CD14-positive monocyte (primary cell): ENCODE measurements at regions not wholly inside any gene's neighbourhood (a gene's known extent, or its start where the extent isn't known, plus 50 kb on each side); places are given as distances from the start of the nearest gene placed in this dataset.

Experiments used
- DNase-seq, 3 donors: peaks; one replicate each; pipeline ENCODE4 v3.0.0-alpha.2; 2011 to 2022
- H2AFZ ChIP-seq: 2 replicates; pipeline ENCODE4 v1.6.0; 2012; ENCODE audit warnings: mild to moderate bottlenecking, low read depth, low read length, inconsistent platforms; ENCODE audit not compliant: insufficient read depth, poor library complexity, severe bottlenecking
- H3K27ac ChIP-seq, 2 donors: 1 replicate in 1 of 2; 2 replicates in 1 of 2; pipeline ENCODE4 v1.5.1; 2012 to 2013; ENCODE audit warnings: low read length in 2 of 2, control low read depth in 1 of 2, inconsistent platforms in 1 of 2, low read depth in 1 of 2, mild to moderate bottlenecking in 1 of 2
- H3K27me3 ChIP-seq, 2 donors: one replicate each; pipeline versions ENCODE4 v1.6.0 to v1.6.1; 2011 to 2013; ENCODE audit warnings: low read length in 2 of 2; ENCODE audit not compliant: control insufficient read depth in 2 of 2, insufficient read depth in 2 of 2
- H3K36me3 ChIP-seq, 2 donors: replicated peaks in 1 of 2; 1 replicate in 1 of 2; 2 replicates in 1 of 2; pipeline versions ENCODE4 v1.5.1 to v1.6.1; 2012 to 2013; ENCODE audit warnings: low read length in 2 of 2, control low read depth in 1 of 2, inconsistent platforms in 1 of 2, mild to moderate bottlenecking in 1 of 2; ENCODE audit not compliant: insufficient read depth in 2 of 2, control insufficient read depth in 1 of 2
- H3K4me1 ChIP-seq, 2 donors: 1 replicate in 1 of 2; 2 replicates in 1 of 2; pipeline versions ENCODE4 v1.5.1 to v1.6.1; 2012 to 2013; ENCODE audit warnings: low read length in 2 of 2, control low read depth in 1 of 2, inconsistent platforms in 1 of 2, mild to moderate bottlenecking in 1 of 2, moderate library complexity in 1 of 2; ENCODE audit not compliant: insufficient read depth in 2 of 2, control insufficient read depth in 1 of 2
- H3K4me2 ChIP-seq: replicated peaks from 2 replicates; pipeline ENCODE3; 2012; ENCODE audit warnings: low read length, moderate library complexity, mild to moderate bottlenecking; ENCODE audit not compliant: poor library complexity, severe bottlenecking; ENCODE audit errors: extremely low read depth
- H3K4me3 ChIP-seq, 3 experiments: fragments of 200-600 bp in 1 of 3; sonication (generic) in 1 of 3; replicated peaks in 1 of 3; 1 replicate in 2 of 3; 2 replicates in 1 of 3; pipeline ENCODE4 v1.5.1; 2011 to 2013; ENCODE audit warnings: low read length in 3 of 3, mild to moderate bottlenecking in 3 of 3, control low read depth in 2 of 3, low read depth in 2 of 3, inconsistent platforms in 1 of 3, moderate library complexity in 1 of 3
- H3K79me2 ChIP-seq: 2 replicates; pipeline ENCODE4 v1.6.0; 2012; ENCODE audit warnings: mild to moderate bottlenecking, control low read depth, inconsistent platforms, low read length, moderate library complexity; ENCODE audit not compliant: insufficient read depth
- H3K9ac ChIP-seq: 2 replicates; pipeline ENCODE4 v1.6.0; 2017; ENCODE audit warnings: low read length, mild to moderate bottlenecking; ENCODE audit not compliant: insufficient read depth, poor library complexity, severe bottlenecking
- H3K9me3 ChIP-seq, 2 donors: replicated peaks in 1 of 2; 1 replicate in 1 of 2; 2 replicates in 1 of 2; pipeline versions ENCODE4 v1.5.1 to v1.6.1; 2012 to 2013; ENCODE audit warnings: low read length in 2 of 2, control low read depth in 1 of 2; ENCODE audit not compliant: control insufficient read depth in 1 of 2, insufficient read depth in 1 of 2
- H4K20me1 ChIP-seq: 2 replicates; pipeline ENCODE4 v1.6.0; 2012; ENCODE audit warnings: mild to moderate bottlenecking, low read length, control low read depth, moderate library complexity; ENCODE audit not compliant: insufficient read depth
- H3K27ac Mint-ChIP-seq, 7 donors: one replicate each; pipeline ENCODE4 v1.8.0; 2020; ENCODE audit warnings: mild to moderate bottlenecking in 7 of 7, mixed read lengths in 7 of 7, moderate library complexity in 6 of 7, inconsistent platforms in 2 of 7
- H3K27me3 Mint-ChIP-seq, 3 donors: one replicate each; pipeline ENCODE4 v1.8.0; 2021 to 2022; ENCODE audit warnings: low read depth in 3 of 3, mild to moderate bottlenecking in 3 of 3, mixed read lengths in 3 of 3, moderate library complexity in 3 of 3, inconsistent platforms in 1 of 3
- H3K36me3 Mint-ChIP-seq, 2 donors: one replicate each; pipeline ENCODE4 v1.8.0; 2020; ENCODE audit warnings: mixed read lengths in 2 of 2, inconsistent platforms in 1 of 2, mild to moderate bottlenecking in 1 of 2
- H3K4me1 Mint-ChIP-seq: one replicate; pipeline ENCODE4 v1.8.0; 2020; ENCODE audit warnings: mild to moderate bottlenecking, mixed read lengths
- H3K4me3 Mint-ChIP-seq, 2 donors: one replicate each; pipeline ENCODE4 v1.8.0; 2020; ENCODE audit warnings: mild to moderate bottlenecking in 2 of 2, mixed read lengths in 2 of 2, moderate library complexity in 1 of 2
- H3K9me3 Mint-ChIP-seq, 7 donors: one replicate each; pipeline ENCODE4 v1.8.0; 2020 to 2022; ENCODE audit warnings: mixed read lengths in 7 of 7, mild to moderate bottlenecking in 6 of 7, moderate library complexity in 6 of 7, inconsistent platforms in 2 of 7
- WGBS: methylation state at CpG from one replicate; pipeline ENCODE4 v1.1.5; 2013; ENCODE audit warnings: missing lambda C conversion rate; ENCODE audit not compliant: insufficient coverage; 5-methylcytosine and 5-hydroxymethylcytosine counted together
- intact Hi-C, 2 donors: fragments of 100-400 bp; cut with micrococcal nuclease; formaldehyde crosslinking; loops; one replicate each; pipeline versions ENCODE4 v1.15.0 to v1.15.1; 2023
- TF ChIP-seq, protein P1 (sequence below): fragments of 200-600 bp; IDR thresholded peaks from one replicate; pipeline ENCODE4 v1.8.0; 2022; ENCODE audit warnings: antibody characterized with exemption, mild to moderate bottlenecking

DNA sequence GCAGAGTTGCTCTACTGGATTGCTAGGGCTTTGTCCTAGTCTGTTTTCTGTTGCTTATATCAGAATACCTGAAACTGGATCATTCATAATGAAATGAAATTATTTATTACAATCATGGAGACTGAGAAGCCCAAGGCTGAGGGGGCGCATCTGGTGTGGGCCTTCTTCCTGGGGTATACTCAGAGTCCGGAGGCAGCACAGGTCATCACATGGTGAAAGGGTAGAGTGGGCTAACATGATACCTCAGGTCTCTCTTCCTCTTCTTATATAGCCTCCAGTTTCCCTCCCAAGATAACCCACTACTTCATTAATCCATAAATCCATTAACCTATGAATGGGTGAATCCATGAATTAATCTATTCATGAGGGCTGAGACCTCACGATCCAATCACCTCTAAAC lies 667.6 kb upstream of the NCAM2 start:
- Histone ChIP-seq H3K79me2 (no peaks in the 10 kb centered on the region), H3K9ac (no peak overlapping the region), H3K4me3 (no peak overlapping the region), H4K20me1 (no peaks in the 10 kb centered on the region), H3K27ac (no peak overlapping the region), H3K36me3 (no peaks in the 10 kb centered on the region), H2AFZ (no peak overlapping the region), H3K4me1 (no peaks in the 10 kb centered on the region), H3K27me3 (no peaks in the 10 kb centered on the region), H3K9me3 (peaks cover 5 to 13% of the 10 kb centered on the region in 2 donors), H3K4me2 (no peak overlapping the region)
- Mint-ChIP-seq H3K4me1 (no peaks in the 10 kb centered on the region), H3K9me3 (peaks cover 6 to 23% (median 11%) of the 10 kb centered on the region in 7 donors), H3K27ac (no peak overlapping the region), H3K4me3 (no peak overlapping the region), H3K36me3 (no peaks in the 10 kb centered on the region), H3K27me3 (no peaks in the 10 kb centered on the region)
- TF ChIP-seq, protein P1, sequence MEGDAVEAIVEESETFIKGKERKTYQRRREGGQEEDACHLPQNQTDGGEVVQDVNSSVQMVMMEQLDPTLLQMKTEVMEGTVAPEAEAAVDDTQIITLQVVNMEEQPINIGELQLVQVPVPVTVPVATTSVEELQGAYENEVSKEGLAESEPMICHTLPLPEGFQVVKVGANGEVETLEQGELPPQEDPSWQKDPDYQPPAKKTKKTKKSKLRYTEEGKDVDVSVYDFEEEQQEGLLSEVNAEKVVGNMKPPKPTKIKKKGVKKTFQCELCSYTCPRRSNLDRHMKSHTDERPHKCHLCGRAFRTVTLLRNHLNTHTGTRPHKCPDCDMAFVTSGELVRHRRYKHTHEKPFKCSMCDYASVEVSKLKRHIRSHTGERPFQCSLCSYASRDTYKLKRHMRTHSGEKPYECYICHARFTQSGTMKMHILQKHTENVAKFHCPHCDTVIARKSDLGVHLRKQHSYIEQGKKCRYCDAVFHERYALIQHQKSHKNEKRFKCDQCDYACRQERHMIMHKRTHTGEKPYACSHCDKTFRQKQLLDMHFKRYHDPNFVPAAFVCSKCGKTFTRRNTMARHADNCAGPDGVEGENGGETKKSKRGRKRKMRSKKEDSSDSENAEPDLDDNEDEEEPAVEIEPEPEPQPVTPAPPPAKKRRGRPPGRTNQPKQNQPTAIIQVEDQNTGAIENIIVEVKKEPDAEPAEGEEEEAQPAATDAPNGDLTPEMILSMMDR, result no peak
- no peak for DNase-seq
- no CpG with 5 or more reads among the region's 3 CpGs for WGBS
- intact Hi-C loops, result no loop called here

DNA sequence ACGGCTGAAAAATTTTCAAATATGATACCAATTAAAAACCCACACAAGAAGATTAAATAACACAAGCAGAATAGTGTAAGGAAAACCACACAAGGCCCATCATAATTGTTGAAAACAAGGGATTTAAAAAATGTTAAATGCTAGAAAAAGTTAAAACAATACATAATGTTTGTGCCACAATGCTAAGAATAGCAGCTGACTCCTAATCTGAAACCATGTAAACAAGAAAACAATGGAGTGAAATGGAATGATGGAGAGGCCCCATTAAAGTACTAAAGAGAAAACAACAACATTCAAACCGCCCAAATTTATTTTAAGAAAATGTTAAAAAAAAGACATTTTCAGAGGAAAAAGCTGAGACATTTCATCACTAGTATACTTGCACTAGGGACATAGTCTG lies 663.6 kb upstream of the NCAM2 start:
- Histone ChIP-seq H4K20me1 (no peaks in the 10 kb centered on the region), H2AFZ (no peak overlapping the region), H3K36me3 (no peaks in the 10 kb centered on the region), H3K9me3 (peaks cover 0 to 13% of the 10 kb centered on the region in 2 donors), H3K4me2 (no peak overlapping the region), H3K4me3 (no peak overlapping the region), H3K27ac (no peak overlapping the region), H3K9ac (no peak overlapping the region), H3K27me3 (no peaks in the 10 kb centered on the region), H3K79me2 (no peaks in the 10 kb centered on the region), H3K4me1 (no peaks in the 10 kb centered on the region)
- Mint-ChIP-seq H3K36me3 (no peaks in the 10 kb centered on the region), H3K9me3 (peaks cover 2 to 16% (median 9%) of the 10 kb centered on the region in 7 donors), H3K4me1 (no peaks in the 10 kb centered on the region), H3K27me3 (no peaks in the 10 kb centered on the region), H3K27ac (no peak overlapping the region), H3K4me3 (no peak overlapping the region)
- intact Hi-C loops, result no loop called here
- TF ChIP-seq, protein P1, result no peak
- DNase-seq, result no peak
- no CpG with 5 or more reads among the region's 2 CpGs for WGBS
